Gastrocnemius medialis (tissue), 4 donors: ENCODE measurements at regions not wholly inside any gene's neighbourhood (a gene's known extent, or its start where the extent isn't known, plus 50 kb on each side); places are given as distances from the start of the nearest gene placed in this dataset.

Experiments
- ATAC-seq, 2 donors: fragments of 150-250 bp; one replicate each; pipeline ENCODE4 v1.9.1; 2016
- DNase-seq, 2 donors: peaks; one replicate each; pipeline ENCODE4 v3.0.0-alpha.2; 2019
- H3K27ac ChIP-seq, 4 donors: fragments of 200-600 bp; sonication (generic); 1 replicate in 1 of 4; 2 replicates in 3 of 4; pipeline ENCODE4 v1.5.1; 2016 to 2018; ENCODE audit warnings: mild to moderate bottlenecking in 2 of 4, moderate library complexity in 1 of 4
- H3K27me3 ChIP-seq, 3 donors: fragments of 200-600 bp; sonication (generic) in 2 of 3; 1 replicate in 1 of 3; 2 replicates in 2 of 3; pipeline versions ENCODE4 v1.5.1 to v1.6.0; 2016 to 2019; ENCODE audit warnings: mild to moderate bottlenecking in 1 of 3, moderate library complexity in 1 of 3
- H3K36me3 ChIP-seq, 2 donors: fragments of 200-600 bp; sonication (generic) in 1 of 2; one replicate each; pipeline ENCODE4 v1.5.1; 2017 to 2018
- H3K4me1 ChIP-seq, 2 donors: fragments of 200-600 bp; sonication (generic) in 1 of 2; one replicate each; pipeline ENCODE4 v1.5.1; 2016 to 2017; ENCODE audit warnings: mild to moderate bottlenecking in 2 of 2
- H3K4me3 ChIP-seq, 4 donors: fragments of 200-600 bp; sonication (generic) in 3 of 4; 1 replicate in 1 of 4; 2 replicates in 3 of 4; pipeline ENCODE4 v1.5.1; 2016 to 2019; ENCODE audit warnings: mild to moderate bottlenecking in 2 of 4
- H3K9me3 ChIP-seq, 3 donors: fragments of 200-600 bp; sonication (generic) in 2 of 3; 1 replicate in 1 of 3; 2 replicates in 2 of 3; pipeline ENCODE4 v1.5.1; 2016 to 2019
- POLR2A ChIP-seq, 2 donors: fragments of 450-650 bp; IDR thresholded peaks; one replicate each; pipeline ENCODE4 v1.6.1; 2017; ENCODE audit warnings: antibody characterized with exemption in 2 of 2, mild to moderate bottlenecking in 2 of 2, moderate library complexity in 2 of 2
- in situ Hi-C, 4 donors: fragments of 200-750 bp; cut with MboI; loops; one replicate each; pipeline versions ENCODE4 v1.15.0 to v1.8.0; 2017; ENCODE audit warnings: low sequenced_read_pairs in 4 of 4
- intact Hi-C: fragments of 100-400 bp; cut with DNase I; formaldehyde crosslinking; loops from one replicate; pipeline ENCODE4 v1.15.1; 2023; ENCODE audit warnings: low total_unique reads
- TF ChIP-seq, protein P1 (sequence below), 5 experiments: fragments of 450-650 bp in 3 of 5; fragments of 200-600 bp in 2 of 5; sonication (generic) in 2 of 5; IDR thresholded peaks in 4 of 5; conservative IDR thresholded peaks in 1 of 5; 1 replicate in 4 of 5; 2 replicates in 1 of 5; pipeline ENCODE4 v1.5.1; 2016 to 2019; ENCODE audit warnings: antibody characterized with exemption in 5 of 5, mild to moderate bottlenecking in 3 of 5, moderate library complexity in 3 of 5

DNA sequence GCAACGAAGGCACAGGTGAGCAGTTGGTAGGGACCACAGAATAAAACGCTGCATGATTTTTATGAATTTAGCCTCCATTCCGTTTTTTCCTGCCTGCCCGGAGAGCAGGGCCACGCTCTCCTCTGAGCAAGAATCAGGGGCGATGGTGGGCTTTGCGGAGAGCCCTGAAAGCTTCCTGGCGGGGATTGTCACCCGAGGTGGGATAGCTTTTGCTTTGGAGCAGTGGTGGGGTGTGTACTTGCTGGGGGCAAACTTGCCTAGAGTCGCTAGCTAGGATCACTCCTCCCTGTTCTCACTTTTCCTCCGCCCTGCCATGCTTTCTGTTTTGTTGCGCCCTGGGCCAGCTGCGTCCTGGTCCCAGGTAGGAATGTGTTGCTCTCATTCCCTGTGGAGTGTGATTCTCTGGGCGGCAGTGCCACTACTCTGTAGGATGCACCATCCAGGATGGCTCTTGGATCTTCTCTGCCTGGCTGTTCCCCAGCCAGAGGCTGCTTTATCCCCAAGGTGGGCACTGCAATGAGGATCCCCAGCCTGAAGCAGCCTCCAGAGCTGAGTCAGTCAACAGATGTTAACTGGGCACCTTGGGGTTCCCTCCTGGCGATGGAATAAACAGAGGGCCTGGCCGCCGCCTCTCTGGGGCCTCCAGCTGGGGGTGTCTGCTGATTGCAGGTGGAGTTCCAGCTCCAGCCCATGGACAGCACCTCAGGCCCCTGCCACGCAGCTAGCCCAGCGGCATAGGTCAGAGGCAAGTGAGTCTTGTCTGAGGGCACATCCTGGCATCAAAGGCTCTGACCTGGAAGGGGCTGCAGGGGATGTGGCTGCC lies 360.9 kb upstream of the TNRC6C start:
- intact Hi-C loops: no loop called here
- Histone ChIP-seq H3K36me3 (no peaks in the 10 kb centered on the region), H3K27ac (no peak overlapping the region), H3K4me3 (no peak overlapping the region), H3K9me3 (no peaks in the 10 kb centered on the region), H3K27me3 (no peaks in the 10 kb centered on the region), H3K4me1 (peaks cover 18% of the 10 kb centered on the region in 2 donors)
- DNase-seq (no peak), ATAC-seq (no peak)
- TF ChIP-seq, protein P1, sequence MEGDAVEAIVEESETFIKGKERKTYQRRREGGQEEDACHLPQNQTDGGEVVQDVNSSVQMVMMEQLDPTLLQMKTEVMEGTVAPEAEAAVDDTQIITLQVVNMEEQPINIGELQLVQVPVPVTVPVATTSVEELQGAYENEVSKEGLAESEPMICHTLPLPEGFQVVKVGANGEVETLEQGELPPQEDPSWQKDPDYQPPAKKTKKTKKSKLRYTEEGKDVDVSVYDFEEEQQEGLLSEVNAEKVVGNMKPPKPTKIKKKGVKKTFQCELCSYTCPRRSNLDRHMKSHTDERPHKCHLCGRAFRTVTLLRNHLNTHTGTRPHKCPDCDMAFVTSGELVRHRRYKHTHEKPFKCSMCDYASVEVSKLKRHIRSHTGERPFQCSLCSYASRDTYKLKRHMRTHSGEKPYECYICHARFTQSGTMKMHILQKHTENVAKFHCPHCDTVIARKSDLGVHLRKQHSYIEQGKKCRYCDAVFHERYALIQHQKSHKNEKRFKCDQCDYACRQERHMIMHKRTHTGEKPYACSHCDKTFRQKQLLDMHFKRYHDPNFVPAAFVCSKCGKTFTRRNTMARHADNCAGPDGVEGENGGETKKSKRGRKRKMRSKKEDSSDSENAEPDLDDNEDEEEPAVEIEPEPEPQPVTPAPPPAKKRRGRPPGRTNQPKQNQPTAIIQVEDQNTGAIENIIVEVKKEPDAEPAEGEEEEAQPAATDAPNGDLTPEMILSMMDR (IDR thresholded peaks at IDR 0.05 in 4 of 5, conservative IDR thresholded peaks at IDR 0.05 in 1 of 5): no peak
- no peak for TF ChIP-seq POLR2A (IDR thresholded peaks at IDR 0.05)
- in situ Hi-C loops: no loop called here

DNA sequence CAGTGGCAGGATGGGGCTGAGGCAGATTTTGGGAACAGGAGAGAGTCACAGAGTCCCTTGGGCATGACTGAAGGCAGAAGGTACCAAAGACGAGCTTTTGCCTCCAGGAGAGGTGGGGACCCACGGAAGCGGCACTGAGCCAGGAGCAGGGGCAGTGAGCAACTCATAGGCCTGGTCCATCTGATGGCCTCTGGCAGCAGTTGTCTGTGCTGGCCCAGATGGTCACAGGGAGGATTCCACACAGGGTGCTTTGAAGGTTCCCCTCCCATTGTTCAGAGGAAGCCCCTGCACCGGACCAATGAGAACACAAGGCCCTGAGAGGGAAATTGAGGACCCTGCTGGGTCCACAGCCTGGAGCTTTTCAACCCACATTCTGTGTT lies 360.3 kb upstream of the TNRC6C start:
- no peak for TF ChIP-seq POLR2A (IDR thresholded peaks at IDR 0.05)
- TF ChIP-seq, protein P1 (IDR thresholded peaks at IDR 0.05 in 4 of 5, conservative IDR thresholded peaks at IDR 0.05 in 1 of 5): no peak
- Histone ChIP-seq H3K27ac (no peak overlapping the region), H3K36me3 (no peaks in the 10 kb centered on the region), H3K27me3 (no peaks in the 10 kb centered on the region), H3K4me3 (no peak overlapping the region), H3K4me1 (peaks cover 24% of the 10 kb centered on the region in 2 donors), H3K9me3 (no peaks in the 10 kb centered on the region)
- intact Hi-C loops: no loop called here
- in situ Hi-C loops: no loop called here
- DNase-seq (no peak), ATAC-seq (no peak)

DNA sequence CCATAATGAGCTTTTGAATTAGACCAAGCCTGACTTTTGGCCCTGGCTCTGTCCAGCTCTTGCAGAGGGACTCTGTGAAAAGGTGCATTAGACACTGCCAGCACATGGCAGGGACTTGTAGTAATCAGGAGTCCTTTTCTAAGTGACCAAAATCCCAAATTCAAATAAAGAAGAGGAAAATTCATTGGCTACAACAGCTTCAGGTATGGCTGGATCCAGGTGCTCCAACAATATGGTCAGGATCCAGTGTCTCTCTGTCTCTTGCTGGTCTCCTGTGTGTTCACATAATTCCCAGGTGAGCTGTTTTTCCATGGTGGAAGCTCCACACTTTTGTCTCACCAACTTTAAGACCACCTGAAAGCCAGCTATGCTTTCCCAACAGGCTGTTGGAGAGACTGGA lies 358.8 kb upstream of the TNRC6C start:
- TF ChIP-seq, protein P1 (IDR thresholded peaks at IDR 0.05 in 4 of 5, conservative IDR thresholded peaks at IDR 0.05 in 1 of 5): no peak
- no peak for TF ChIP-seq POLR2A (IDR thresholded peaks at IDR 0.05)
- no peaks in the 10 kb centered on the region for H3K9me3 ChIP-seq
- DNase-seq (no peak), ATAC-seq (no peak)
- no peak overlapping the region for H3K4me3 ChIP-seq
- peaks cover 27 to 31% of the 10 kb centered on the region in 2 donors for H3K4me1 ChIP-seq
- H3K27ac ChIP-seq: peak overlapping the region in 1 of 4 donors; percentile 91
- in situ Hi-C loops: no loop called here
- no peaks in the 10 kb centered on the region for H3K27me3 ChIP-seq
- no peaks in the 10 kb centered on the region for H3K36me3 ChIP-seq
- intact Hi-C loops: loop anchor here (5.0 kb wide), 1 partner anchor 42 kb away; no protein-coding TSS in a partner anchor

DNA sequence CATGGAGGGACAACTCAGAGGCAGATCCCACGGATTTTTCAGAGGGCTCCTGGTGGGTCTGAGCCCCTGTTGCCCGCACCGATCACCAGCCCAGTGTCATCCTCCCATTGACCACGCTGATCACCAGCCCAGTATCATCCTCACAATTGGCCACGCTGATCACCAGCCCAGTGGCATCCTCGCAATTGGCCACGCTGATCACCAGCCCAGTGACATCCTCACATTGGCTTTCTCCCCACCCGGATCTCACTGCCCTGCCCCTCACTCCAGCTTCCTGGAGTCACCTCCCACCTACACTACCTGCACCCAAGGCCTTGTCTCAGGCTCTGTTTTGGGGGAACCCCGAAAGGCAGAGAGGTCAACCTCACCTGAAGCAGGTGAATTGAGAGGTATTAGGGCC lies 358.2 kb upstream of the TNRC6C start:
- no peak for ATAC-seq
- TF ChIP-seq, protein P1 (IDR thresholded peaks at IDR 0.05 in 4 of 5, conservative IDR thresholded peaks at IDR 0.05 in 1 of 5): no peak
- no peak for TF ChIP-seq POLR2A (IDR thresholded peaks at IDR 0.05)
- Histone ChIP-seq H3K4me1 (peaks cover 27 to 31% of the 10 kb centered on the region in 2 donors), H3K27ac (peak overlapping the region in 3 of 4 donors; percentile 91 to 99 (median 97)), H3K27me3 (no peaks in the 10 kb centered on the region), H3K9me3 (no peaks in the 10 kb centered on the region), H3K36me3 (no peaks in the 10 kb centered on the region), H3K4me3 (no peak overlapping the region)
- in situ Hi-C loops: no loop called here
- DNase-seq: no peak
- intact Hi-C loops: loop anchor here (5.0 kb wide), 1 partner anchor 43 kb away; no protein-coding TSS in a partner anchor
